GM20431 (cell line): ENCODE measurements at regions not wholly inside any gene's neighbourhood (a gene's known extent, or its start where the extent isn't known, plus 50 kb on each side); places are given as distances from the start of the nearest gene placed in this dataset.
"Not testable (repeated sequence)": the region's sequence is repeated elsewhere in the genome, so short reads cannot be mapped to it uniquely, and the experiment has no call there.

ENCODE experiments used
- in situ Hi-C: fragments of 300-500 bp; cut with MseI, MboI; formaldehyde crosslinking; loops from one replicate; pipeline ENCODE4 v1.15.0; 2020; ENCODE audit warnings: low sequenced_read_pairs; ENCODE audit not compliant: unreplicated experiment

DNA sequence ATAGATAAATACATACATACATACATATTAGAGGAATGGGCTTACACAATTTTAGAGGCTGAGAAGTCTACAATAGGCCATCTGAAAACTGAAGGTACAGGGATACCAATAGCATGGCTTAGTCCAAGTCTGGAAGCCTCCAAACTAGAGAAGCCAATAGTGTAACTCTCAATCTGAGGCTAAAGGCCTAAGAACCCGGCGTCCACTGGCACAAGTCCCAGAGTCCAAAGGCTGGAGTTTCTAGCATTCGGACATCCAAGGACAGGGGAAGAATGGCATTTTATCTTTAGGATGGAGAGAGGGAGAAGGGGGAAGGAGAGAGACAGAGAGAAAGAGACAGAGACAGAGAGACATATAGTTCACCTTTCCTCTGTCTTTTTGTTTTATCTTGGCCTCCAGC, 63.7 kb upstream of the SYT4 start:
- in situ Hi-C loops = no loop called here

DNA sequence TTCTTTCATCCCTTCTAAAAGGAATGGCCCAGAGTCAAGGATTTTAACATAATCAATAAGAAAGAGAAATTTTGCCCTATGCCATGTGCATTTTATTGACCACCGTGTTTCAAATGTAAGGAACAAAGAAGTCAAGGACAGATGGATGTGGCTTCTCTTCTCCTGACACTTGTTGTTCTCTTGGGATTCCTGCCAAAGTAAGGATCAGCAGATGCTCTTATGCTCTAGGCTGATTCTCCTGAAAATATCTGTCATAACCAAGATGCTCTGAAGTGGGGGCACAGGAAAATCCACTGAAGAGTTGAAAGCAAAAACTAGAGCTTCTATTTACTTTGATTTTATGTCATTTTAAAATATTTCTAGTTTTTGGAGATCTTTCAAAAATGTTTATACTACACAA, 72.9 kb upstream of the SYT4 start:
- in situ Hi-C loops = no loop called here

DNA sequence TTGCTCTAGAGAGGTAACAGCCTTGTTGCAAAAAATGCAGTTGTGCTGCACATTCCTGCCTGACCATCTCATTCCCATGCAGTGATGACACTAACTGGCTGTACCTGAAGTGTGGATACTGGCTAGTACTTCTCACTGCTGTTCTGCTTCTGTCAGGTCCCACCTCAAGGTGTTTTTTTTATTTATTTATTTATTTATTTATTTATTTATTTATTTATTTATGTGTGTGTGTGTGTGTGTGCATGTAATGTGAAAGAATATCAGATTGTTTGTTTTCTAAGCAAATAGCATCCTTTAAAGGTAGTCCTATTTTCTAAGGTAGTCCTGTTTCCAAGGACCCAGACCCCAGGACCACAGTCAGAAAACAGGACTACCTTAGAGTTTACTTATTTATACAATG, 87.2 kb upstream of the SYT4 start:
- in situ Hi-C loops = no loop called here

DNA sequence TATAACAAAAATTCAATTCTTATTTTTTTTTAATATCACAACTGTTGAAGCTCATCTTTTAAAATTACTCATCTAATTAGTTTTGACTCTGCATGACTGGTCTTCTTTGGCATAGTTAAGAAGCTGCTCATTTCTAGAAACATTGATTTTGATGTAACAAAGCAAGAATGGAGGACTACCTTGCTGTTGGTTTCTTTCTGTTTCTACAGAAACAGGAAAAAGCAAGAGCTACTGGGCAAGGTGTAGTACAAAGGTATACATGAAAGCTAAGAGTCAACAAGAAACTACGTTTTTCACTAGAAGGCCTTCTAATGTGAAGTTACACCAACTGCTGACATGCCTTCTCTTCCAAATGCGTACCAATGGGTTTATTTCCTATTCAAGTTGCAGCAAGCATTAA, 90.6 kb upstream of the SYT4 start:
- in situ Hi-C loops = no loop called here

- in situ Hi-C loops = not testable (repeated sequence)
These were observed 92.0 kb upstream of the SYT4 start for GRCh38 chr18:43369311-43369710.

DNA sequence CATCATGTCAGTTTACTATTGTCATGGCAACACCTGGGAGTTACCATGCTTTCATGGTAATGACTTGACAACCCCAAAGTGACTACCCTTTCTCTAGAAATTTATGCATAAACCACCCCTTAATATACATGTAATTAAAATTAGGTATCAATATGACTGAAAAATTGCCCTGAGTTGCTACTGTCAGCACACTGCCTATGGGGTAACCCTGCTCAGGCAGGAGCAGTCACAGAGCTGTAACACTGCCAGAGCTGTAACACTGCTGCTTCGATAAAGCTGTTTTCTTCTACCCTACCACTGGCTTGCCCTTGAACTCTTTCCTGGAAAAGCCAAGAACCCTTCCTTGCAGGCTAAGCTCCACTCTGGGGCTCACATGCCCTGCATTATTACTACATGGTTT, 95.5 kb upstream of the SYT4 start:
- in situ Hi-C loops = no loop called here

GRCh38 chr18:43380104-43380672, 102.9 kb upstream of the SYT4 start:
- in situ Hi-C loops = no loop called here

DNA sequence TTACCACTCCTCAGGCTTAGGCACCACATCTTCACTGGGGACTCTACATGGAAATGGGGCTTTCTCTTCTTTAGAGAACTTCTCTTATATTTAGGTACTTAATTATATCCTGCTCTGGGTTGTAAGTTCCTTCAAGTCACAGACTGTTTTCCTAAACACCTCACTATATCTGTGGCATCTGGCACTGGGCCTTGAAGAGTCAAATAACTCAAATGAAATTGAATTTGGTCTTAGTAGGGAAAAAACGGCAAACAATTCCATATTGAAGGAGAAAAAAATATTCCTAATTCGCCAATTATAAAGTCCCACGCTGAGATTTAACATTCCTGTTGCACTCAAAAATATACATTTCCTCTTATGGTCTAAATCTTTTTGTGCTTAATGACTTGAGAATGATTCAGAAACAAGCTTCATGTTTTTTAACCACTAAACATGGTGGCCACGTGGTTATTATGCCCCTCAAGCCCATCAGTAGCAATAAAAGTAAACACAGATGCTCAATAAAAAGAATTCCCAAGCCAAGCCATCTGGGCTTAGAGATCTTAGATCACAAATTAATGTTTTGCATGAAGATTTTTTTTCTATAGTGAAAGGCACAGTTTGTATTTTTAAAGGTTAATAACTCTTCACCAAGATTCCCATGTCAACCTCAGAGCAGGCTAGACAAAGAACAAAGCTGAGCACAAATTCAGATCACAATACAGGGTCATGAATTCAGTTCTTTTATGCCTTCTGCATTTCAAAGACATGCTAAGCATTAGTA, 105.5 kb upstream of the SYT4 start:
- in situ Hi-C loops = no loop called here

DNA sequence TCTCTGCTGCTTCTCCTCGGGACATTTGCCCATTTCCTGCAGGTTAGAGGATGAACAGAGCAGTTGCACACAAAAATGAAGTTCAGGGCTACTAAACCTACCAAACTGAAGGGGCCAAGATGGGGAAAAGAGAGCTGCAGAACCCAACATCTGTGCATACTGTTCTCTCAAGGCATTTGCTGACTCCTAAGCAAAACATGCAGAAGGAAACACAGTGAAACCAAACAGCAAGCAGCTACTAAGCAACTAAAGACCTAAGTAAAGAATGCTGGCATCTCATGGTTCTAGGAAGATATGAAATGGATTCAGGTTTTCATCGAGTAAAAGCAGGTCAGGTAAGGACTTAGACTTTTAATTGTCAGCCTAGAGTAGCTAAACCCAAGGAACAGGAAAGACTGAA, 111.9 kb upstream of the SYT4 start:
- in situ Hi-C loops = no loop called here

- in situ Hi-C loops = no loop called here
These were observed 114.9 kb upstream of the SYT4 start for GRCh38 chr18:43392168-43392567.

GRCh38 chr18:43393174-43393573, 115.9 kb upstream of the SYT4 start:
- in situ Hi-C loops = no loop called here

DNA sequence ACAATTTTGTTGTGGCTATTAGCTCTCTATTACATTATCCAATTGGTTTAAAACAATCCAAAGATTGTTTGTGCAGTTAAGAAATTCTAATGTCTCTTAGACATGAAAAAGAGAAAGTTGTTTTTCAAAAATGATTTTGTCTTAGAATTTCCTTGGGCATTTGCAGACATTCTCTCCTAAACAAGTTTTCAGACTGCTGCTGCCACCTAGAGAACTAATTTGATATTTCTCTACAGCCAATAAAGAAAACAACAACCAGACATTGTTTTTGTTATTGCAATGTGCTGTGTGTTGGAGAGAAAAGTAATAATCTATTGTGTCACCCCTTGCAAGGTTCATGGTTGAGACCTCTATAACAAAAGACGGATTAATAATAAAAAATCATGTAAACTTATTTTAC, 119.0 kb upstream of the SYT4 start:
- in situ Hi-C loops = no loop called here

- in situ Hi-C loops = no loop called here
These were observed 121.3 kb upstream of the SYT4 start for GRCh38 chr18:43398601-43399000.

- in situ Hi-C loops = no loop called here
These were observed 127.8 kb upstream of the SYT4 start for GRCh38 chr18:43405097-43405496.

- in situ Hi-C loops = no loop called here
These were observed 136.7 kb upstream of the SYT4 start for GRCh38 chr18:43414006-43414405.

DNA sequence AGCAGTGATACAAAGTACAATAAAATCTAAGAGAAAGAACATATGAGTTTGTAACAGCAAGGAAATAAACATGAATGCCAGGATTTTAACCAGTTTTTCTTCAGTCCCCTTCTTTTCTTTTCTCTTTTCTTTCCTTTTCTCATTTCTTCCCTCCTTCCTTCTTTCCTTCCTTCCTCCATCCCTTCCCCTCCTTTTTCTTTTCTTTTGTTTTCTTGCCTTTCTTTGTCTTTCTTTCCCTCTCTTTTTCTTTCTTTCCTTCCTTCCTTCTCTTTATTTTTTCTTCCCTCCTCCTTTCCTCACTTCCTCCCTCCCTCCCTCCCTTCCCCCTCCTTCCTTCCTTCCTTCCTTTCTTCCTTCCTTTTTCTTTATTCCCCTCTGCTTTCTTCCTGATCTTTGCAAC, 142.8 kb upstream of the SYT4 start:
- in situ Hi-C loops = no loop called here

DNA sequence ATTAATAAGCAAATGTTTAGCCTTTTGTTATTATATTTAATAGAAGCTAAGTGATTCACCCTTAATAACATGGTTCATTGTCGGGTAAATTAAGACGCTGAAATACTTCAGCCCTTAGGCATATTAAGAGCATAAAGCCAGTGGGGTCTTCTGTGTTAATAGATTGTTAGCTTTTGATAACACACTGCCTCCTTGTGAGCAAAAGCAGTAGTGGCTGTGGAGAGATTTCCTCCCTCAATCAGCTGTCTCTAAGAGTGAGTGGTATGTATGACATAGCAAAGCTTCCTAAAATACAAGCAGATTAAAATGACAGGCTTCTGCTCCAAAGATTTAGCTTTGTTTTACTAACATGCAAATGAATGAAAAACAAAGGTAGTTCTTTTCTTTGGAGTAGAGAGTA, 143.7 kb upstream of the SYT4 start:
- in situ Hi-C loops = no loop called here

DNA sequence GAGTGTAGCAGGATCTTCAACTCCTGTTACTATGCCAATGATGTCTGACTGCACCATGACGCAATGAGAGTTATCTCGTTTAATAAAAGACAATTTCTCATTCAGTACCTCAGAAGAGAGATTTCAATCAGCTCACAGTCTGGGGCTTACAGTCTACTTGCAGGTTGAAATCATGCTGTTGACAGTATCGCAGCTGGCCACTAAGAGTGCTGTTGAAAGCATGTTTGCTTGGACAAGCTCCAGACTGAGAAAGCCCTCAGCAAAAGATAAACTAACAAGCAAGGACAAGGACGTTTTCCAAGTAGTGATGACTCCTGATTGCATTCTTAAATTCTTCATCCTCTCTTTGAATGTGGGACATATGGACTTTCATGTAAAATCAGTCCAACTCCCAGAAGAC, 145.2 kb upstream of the SYT4 start:
- in situ Hi-C loops = no loop called here

DNA sequence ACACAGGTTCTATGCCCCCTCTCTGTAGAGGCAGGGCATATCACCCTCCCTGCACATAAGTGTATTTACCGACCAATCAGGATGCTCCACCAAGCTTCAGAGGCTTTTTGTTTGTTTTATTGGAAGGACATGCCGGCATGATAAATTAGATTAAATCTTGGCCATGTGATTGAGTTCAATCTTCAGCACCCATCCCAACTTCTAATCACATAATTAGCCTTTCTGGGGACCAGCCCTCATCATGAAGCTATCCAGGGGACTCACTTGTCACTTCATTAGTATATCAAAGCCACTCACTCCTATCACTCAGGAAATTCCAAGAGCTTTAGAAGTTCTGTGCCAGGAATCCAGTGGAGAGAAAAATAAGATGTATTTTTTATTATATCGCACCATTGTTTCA, 158.6 kb upstream of the SYT4 start:
- in situ Hi-C loops = no loop called here

- in situ Hi-C loops = no loop called here
These were observed 164.8 kb upstream of the SYT4 start for GRCh38 chr18:43442131-43442530.

GRCh38 chr18:43442571-43442970, 165.3 kb upstream of the SYT4 start:
- in situ Hi-C loops = no loop called here

DNA sequence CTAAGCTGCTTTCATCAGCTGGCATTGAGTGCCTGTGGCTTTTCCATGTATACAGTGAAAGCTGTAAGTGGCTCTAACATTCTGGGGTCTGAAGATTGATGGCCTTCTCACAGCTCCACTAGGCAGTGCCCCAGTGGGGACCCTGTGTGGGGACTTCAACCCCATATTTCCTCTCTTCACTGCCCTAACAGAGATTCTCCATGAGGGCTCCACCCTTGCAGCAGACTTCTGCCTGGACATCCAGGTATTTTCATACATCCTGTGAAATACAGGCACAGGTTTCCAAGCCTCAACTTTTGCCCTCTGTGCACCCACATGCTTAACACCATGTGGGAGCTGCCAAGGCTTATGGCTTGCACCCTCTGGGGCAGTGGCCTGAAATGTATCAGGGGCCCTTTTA, 188.2 kb upstream of the SYT4 start:
- in situ Hi-C loops = no loop called here
